HG03066 (cell line): ENCODE measurements at regions not wholly inside any gene's neighbourhood (a gene's known extent, or its start where the extent isn't known, plus 50 kb on each side); places are given as distances from the start of the nearest gene placed in this dataset.

Experiments used
- ATAC-seq: cut with Tn5 transposase; IDR thresholded peaks from one replicate; pipeline ENCODE4 v1.9.1; 2021; ENCODE audit warnings: low read depth; ENCODE audit not compliant: unreplicated experiment

GRCh38 chr6:14921170-14921569 is 324.7 kb upstream of the JARID2 start:
- no peak for ATAC-seq

- ATAC-seq = no peak
These were observed 323.8 kb upstream of the JARID2 start for GRCh38 chr6:14921878-14922671.

GRCh38 chr6:14922706-14923460 is 323.0 kb upstream of the JARID2 start:
- ATAC-seq = no peak

- no peak for ATAC-seq
These were observed 321.5 kb upstream of the JARID2 start for GRCh38 chr6:14924126-14925024.

GRCh38 chr6:14925025-14925698 is 320.7 kb upstream of the JARID2 start:
- no peak for ATAC-seq

- ATAC-seq = no peak
These were observed 320.2 kb upstream of the JARID2 start for GRCh38 chr6:14925699-14926026.

GRCh38 chr6:14927398-14927797 is 318.5 kb upstream of the JARID2 start:
- no peak for ATAC-seq

GRCh38 chr6:14929291-14929690 is 316.6 kb upstream of the JARID2 start:
- no peak for ATAC-seq

- no peak for ATAC-seq
These were observed 315.4 kb upstream of the JARID2 start for GRCh38 chr6:14930366-14930989.

- ATAC-seq = no peak
These were observed 313.2 kb upstream of the JARID2 start for GRCh38 chr6:14932485-14933182.

- no peak for ATAC-seq
These were observed 312.7 kb upstream of the JARID2 start for GRCh38 chr6:14933183-14933544.

GRCh38 chr6:14934013-14934412 is 311.9 kb upstream of the JARID2 start:
- ATAC-seq = no peak

- ATAC-seq = no peak
These were observed 311.0 kb upstream of the JARID2 start for GRCh38 chr6:14934844-14935243.

- ATAC-seq = no peak
These were observed 309.0 kb upstream of the JARID2 start for GRCh38 chr6:14936861-14937260.

- ATAC-seq = no peak
These were observed 302.8 kb upstream of the JARID2 start for GRCh38 chr6:14943116-14943515.

- no peak for ATAC-seq
These were observed 301.3 kb upstream of the JARID2 start for GRCh38 chr6:14944593-14944992.

GRCh38 chr6:14945461-14946185 is 300.2 kb upstream of the JARID2 start:
- ATAC-seq = no peak

- no peak for ATAC-seq
These were observed 299.1 kb upstream of the JARID2 start for GRCh38 chr6:14946753-14947152.
